ENCODE measurements at regions not wholly inside any gene's neighbourhood (a gene's known extent, or its start where the extent isn't known, plus 50 kb on each side); places are given as distances from the start of the nearest gene placed in this dataset.

GRCh38 chr12:47305464-47305863, 225.7 kb upstream of the AMIGO2 start:
- Histone ChIP-seq H3K36me3 (ENCODE audit: control insufficient read depth in 2 of 2, insufficient read depth in 1 of 2, low read length in 2 of 2) (no peaks in the 10 kb centered on the region), H3K4me1 (ENCODE audit: control insufficient read depth, insufficient read depth, low read length) (no peaks in the 10 kb centered on the region), H3K4me3 (ENCODE audit: low read depth, low read length) (no peak overlapping the region), H3K27ac (ENCODE audit: extremely low read depth, low read depth, low read length) (no peak overlapping the region), H3K9me3 (ENCODE audit: control insufficient read depth, insufficient read depth, low read depth, low read length) (no peaks in the 10 kb centered on the region)
- ChIA-PET POLR2A (interaction anchor here (0.6 kb wide), 1 partner anchor 225 kb away, joined by 3 read pairs; no protein-coding TSS in a partner anchor), CTCF (no interaction called here)
- TF ChIP-seq SP7 (tag by site-specific recombination; IDR thresholded peaks at IDR 0.05) (no peak), BCL11A (tag by site-specific recombination; IDR thresholded peaks at IDR 0.05; ENCODE audit: low read depth) (no peak), ZNF449 (tag by site-specific recombination; IDR thresholded peaks at IDR 0.05) (no peak), ZNF280D (tag by site-specific recombination; IDR thresholded peaks at IDR 0.05) (no peak), ZNF621 (tag by site-specific recombination; IDR thresholded peaks at IDR 0.05) (no peak), ZNF624 (tag by site-specific recombination; IDR thresholded peaks at IDR 0.05) (no peak), ZSCAN18 (tag by site-specific recombination; IDR thresholded peaks at IDR 0.05) (no peak), ZBTB6 (tag by site-specific recombination; IDR thresholded peaks at IDR 0.05) (no peak), ZFHX2 (tag by site-specific recombination; conservative IDR thresholded peaks at IDR 0.05) (no peak), HOXD13 (CRISPR knock-in tag; IDR thresholded peaks at IDR 0.05; ENCODE audit: borderline replicate concordance) (no peak), ZNF791 (tag by site-specific recombination; IDR thresholded peaks at IDR 0.05) (no peak), ZNF660 (tag by site-specific recombination; IDR thresholded peaks at IDR 0.05) (no peak)
- TF ChIP-seq, protein P1, sequence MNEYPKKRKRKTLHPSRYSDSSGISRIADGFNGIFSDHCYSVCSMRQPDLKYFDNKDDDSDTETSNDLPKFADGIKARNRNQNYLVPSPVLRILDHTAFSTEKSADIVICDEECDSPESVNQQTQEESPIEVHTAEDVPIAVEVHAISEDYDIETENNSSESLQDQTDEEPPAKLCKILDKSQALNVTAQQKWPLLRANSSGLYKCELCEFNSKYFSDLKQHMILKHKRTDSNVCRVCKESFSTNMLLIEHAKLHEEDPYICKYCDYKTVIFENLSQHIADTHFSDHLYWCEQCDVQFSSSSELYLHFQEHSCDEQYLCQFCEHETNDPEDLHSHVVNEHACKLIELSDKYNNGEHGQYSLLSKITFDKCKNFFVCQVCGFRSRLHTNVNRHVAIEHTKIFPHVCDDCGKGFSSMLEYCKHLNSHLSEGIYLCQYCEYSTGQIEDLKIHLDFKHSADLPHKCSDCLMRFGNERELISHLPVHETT (tag by site-specific recombination; IDR thresholded peaks at IDR 0.05) = no peak
- TF ChIP-seq, protein P2, sequence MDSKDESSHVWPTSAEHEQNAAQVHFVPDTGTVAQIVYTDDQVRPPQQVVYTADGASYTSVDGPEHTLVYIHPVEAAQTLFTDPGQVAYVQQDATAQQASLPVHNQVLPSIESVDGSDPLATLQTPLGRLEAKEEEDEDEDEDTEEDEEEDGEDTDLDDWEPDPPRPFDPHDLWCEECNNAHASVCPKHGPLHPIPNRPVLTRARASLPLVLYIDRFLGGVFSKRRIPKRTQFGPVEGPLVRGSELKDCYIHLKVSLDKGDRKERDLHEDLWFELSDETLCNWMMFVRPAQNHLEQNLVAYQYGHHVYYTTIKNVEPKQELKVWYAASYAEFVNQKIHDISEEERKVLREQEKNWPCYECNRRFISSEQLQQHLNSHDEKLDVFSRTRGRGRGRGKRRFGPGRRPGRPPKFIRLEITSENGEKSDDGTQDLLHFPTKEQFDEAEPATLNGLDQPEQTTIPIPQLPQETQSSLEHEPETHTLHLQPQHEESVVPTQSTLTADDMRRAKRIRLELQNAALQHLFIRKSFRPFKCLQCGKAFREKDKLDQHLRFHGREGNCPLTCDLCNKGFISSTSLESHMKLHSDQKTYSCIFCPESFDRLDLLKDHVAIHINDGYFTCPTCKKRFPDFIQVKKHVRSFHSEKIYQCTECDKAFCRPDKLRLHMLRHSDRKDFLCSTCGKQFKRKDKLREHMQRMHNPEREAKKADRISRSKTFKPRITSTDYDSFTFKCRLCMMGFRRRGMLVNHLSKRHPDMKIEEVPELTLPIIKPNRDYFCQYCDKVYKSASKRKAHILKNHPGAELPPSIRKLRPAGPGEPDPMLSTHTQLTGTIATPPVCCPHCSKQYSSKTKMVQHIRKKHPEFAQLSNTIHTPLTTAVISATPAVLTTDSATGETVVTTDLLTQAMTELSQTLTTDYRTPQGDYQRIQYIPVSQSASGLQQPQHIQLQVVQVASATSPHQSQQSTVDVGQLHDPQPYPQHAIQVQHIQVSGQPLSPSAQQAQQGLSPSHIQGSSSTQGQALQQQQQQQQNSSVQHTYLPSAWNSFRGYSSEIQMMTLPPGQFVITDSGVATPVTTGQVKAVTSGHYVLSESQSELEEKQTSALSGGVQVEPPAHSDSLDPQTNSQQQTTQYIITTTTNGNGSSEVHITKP (tag by site-specific recombination; IDR thresholded peaks at IDR 0.05) = no peak
